ENCODE measurements at regions not wholly inside any gene's neighbourhood (a gene's known extent, or its start where the extent isn't known, plus 50 kb on each side); places are given as distances from the start of the nearest gene placed in this dataset.

GRCh38 chr18:51588616-51589015 lies 391.1 kb upstream of the MEX3C start:
- no peak for DNase-seq (ENCODE audit: low read depth in 1 of 2, low spot score in 2 of 2)
- TF ChIP-seq EP300 (IDR thresholded peaks at IDR 0.05; ENCODE audit: borderline replicate concordance in 1 of 2, low read depth in 2 of 2, low read length in 2 of 2) = no peak
- TF ChIP-seq CBX5 (IDR thresholded peaks at IDR 0.05; ENCODE audit: low read depth, low read length) = no peak
- TF ChIP-seq, protein P1, sequence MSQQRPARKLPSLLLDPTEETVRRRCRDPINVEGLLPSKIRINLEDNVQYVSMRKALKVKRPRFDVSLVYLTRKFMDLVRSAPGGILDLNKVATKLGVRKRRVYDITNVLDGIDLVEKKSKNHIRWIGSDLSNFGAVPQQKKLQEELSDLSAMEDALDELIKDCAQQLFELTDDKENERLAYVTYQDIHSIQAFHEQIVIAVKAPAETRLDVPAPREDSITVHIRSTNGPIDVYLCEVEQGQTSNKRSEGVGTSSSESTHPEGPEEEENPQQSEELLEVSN (IDR thresholded peaks at IDR 0.05) = no peak
- TF ChIP-seq, protein P2, sequence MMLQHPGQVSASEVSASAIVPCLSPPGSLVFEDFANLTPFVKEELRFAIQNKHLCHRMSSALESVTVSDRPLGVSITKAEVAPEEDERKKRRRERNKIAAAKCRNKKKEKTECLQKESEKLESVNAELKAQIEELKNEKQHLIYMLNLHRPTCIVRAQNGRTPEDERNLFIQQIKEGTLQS (IDR thresholded peaks at IDR 0.05; ENCODE audit: insufficient read depth, low read depth, low read length) = no peak
- no peak for TF ChIP-seq MAFK (IDR thresholded peaks at IDR 0.05; ENCODE audit: low read depth, low read length)
- no peak for TF ChIP-seq RNF2 (IDR thresholded peaks at IDR 0.05; ENCODE audit: borderline replicate concordance, low read depth, low read length, missing control alignments, poor library complexity, severe bottlenecking)
- no peak for TF ChIP-seq EGR1 (IDR thresholded peaks at IDR 0.05; ENCODE audit: borderline replicate concordance, low read depth, low read length)
- no peak for TF ChIP-seq BACH1 (IDR thresholded peaks at IDR 0.05; ENCODE audit: low read length)
- no peak for TF ChIP-seq POU5F1 (IDR thresholded peaks at IDR 0.05; ENCODE audit: low read depth, low read length)
- no peak for TF ChIP-seq EZH2 (IDR thresholded peaks at IDR 0.05; ENCODE audit: low read depth, low read length, severe bottlenecking)
- TF ChIP-seq ZNF274 (IDR thresholded peaks at IDR 0.05; ENCODE audit: borderline replicate concordance, extremely low read depth, low read length) = no peak
- TF ChIP-seq SAP30 (IDR thresholded peaks at IDR 0.05; ENCODE audit: insufficient read depth, insufficient replicate concordance, low read length) = no peak
- H2BK15ac ChIP-seq (ENCODE audit: low read length) = no peak overlapping the region
- H3K36me3 ChIP-seq (ENCODE audit: control insufficient read depth in 2 of 4, insufficient read depth in 4 of 4, low read length in 3 of 4) = no peaks in the 10 kb centered on the region
- H3K9ac ChIP-seq (replicated peaks in 1 of 4; ENCODE audit: extremely low read depth in 1 of 4, low read depth in 3 of 4, low read length in 3 of 4) = no peak overlapping the region
- no peak overlapping the region for H2BK120ac ChIP-seq (replicated peaks; ENCODE audit: low read depth, low read length)
- H3K56ac ChIP-seq (replicated peaks; ENCODE audit: insufficient read length, low read depth, low read length) = no peak overlapping the region
- ChIA-PET CTCF (ENCODE audit: partially characterized antibody) (no interaction called here), POLR2A (ENCODE audit: partially characterized antibody) (no interaction called here)
- no peaks in the 10 kb centered on the region for H4K20me1 ChIP-seq (replicated peaks in 1 of 2; ENCODE audit: control insufficient read depth in 1 of 2, insufficient read depth in 2 of 2, low read length in 2 of 2)
- H2BK5ac ChIP-seq (ENCODE audit: low read depth, low read length) = no peak overlapping the region
- no peak overlapping the region for H3K4ac ChIP-seq (replicated peaks; ENCODE audit: insufficient read length, low read depth, low read length)
- no peak overlapping the region for H3K18ac ChIP-seq (ENCODE audit: extremely low read depth, low read length)
- no peaks in the 10 kb centered on the region for H3K79me2 ChIP-seq (ENCODE audit: control insufficient read depth in 1 of 2, insufficient read depth in 2 of 2, low read length in 2 of 2)
- H3K79me1 ChIP-seq (ENCODE audit: low read depth, low read length) = no peaks in the 10 kb centered on the region
- H3K27ac ChIP-seq (ENCODE audit: low read depth, low read length) = no peak overlapping the region
- H2AK5ac ChIP-seq (ENCODE audit: low read depth, low read length) = no peak overlapping the region
- H3K27me3 ChIP-seq (replicated peaks in 1 of 4; ENCODE audit: control insufficient read depth in 3 of 4, extremely low read depth in 1 of 4, insufficient read depth in 3 of 4, low read length in 3 of 4) = no peaks in the 10 kb centered on the region
- H2BK12ac ChIP-seq (ENCODE audit: low read depth, low read length) = no peak overlapping the region
- no peak overlapping the region for H3K14ac ChIP-seq (ENCODE audit: insufficient read length)
- H4K91ac ChIP-seq (replicated peaks; ENCODE audit: insufficient read length, low read length) = no peak overlapping the region
- H3K4me3 ChIP-seq (ENCODE audit: extremely low read depth in 1 of 4, insufficient read depth in 2 of 4, low read depth in 3 of 4, low read length in 4 of 4) = no peak overlapping the region
- no peaks in the 10 kb centered on the region for H3K4me1 ChIP-seq (replicated peaks in 1 of 4; ENCODE audit: control insufficient read depth in 3 of 4, insufficient read depth in 4 of 4, low read length in 3 of 4)
- H4K5ac ChIP-seq (ENCODE audit: insufficient read length, low read depth, low read length) = no peak overlapping the region
- H3K23me2 ChIP-seq (ENCODE audit: low read depth, low read length) = no peaks in the 10 kb centered on the region
- H4K8ac ChIP-seq (ENCODE audit: extremely low read depth, insufficient read depth, low read length) = no peak overlapping the region
- 97% methylated on average over 3 of the region's 3 CpGs; no CpG with 5 or more reads in 1 of the 2 experiments for WGBS, 2 experiments (ENCODE audit: extremely low coverage in 1 of 2, insufficient coverage in 1 of 2, insufficient read length in 1 of 2, insufficient replicate concordance in 2 of 2, low coverage in 1 of 2, low lambda C conversion rate in 2 of 2, missing lambda C conversion rate in 1 of 2)
- FAIRE-seq = no peak
- H2AFZ ChIP-seq (ENCODE audit: low read length) = no peak overlapping the region
- H2BK20ac ChIP-seq (ENCODE audit: low read length) = no peak overlapping the region
- no peak overlapping the region for H3K23ac ChIP-seq (ENCODE audit: insufficient read length)
- H3K4me2 ChIP-seq (ENCODE audit: insufficient read depth in 1 of 2, low read depth in 2 of 2, low read length in 2 of 2) = no peak overlapping the region
- no peaks in the 10 kb centered on the region for H3K9me3 ChIP-seq (ENCODE audit: insufficient read depth in 2 of 2, low read depth in 1 of 2, low read length in 1 of 2)
